ENCODE measurements at regions not wholly inside any gene's neighbourhood (a gene's known extent, or its start where the extent isn't known, plus 50 kb on each side); places are given as distances from the start of the nearest gene placed in this dataset.

- DNase-seq, result no peak
These were observed 402.1 kb upstream of the CHD6 start for GRCh38 chr20:42020316-42020715.

- DNase-seq, result no peak
These were observed 400.8 kb upstream of the CHD6 start for GRCh38 chr20:42018979-42019378.

GRCh38 chr20:42010090-42010489 lies 391.9 kb upstream of the CHD6 start:
- DNase-seq, result no peak

GRCh38 chr20:42007251-42007650 lies 389.1 kb upstream of the CHD6 start:
- no peak for DNase-seq

DNA sequence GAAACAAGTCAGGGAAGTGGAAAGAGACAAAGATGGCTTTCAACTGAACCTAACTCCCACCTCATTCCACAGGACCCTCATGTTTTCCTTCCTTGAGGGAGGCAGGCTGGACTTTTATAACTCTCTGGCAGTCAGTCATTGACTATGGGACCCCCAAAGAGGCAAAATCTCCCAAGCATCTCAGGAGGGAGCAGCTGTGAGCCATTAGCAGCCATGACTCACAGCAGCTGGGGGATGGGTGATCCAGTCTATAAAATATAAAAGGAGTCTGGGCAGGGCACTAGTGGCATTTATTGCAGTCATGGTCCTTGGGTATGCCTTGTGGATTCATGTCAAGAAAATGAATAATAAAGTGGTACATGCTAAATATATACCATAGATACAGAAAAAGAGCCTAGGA lies 387.0 kb upstream of the CHD6 start:
- no peak for DNase-seq

- no peak for DNase-seq
These were observed 385.2 kb upstream of the CHD6 start for GRCh38 chr20:42003380-42003779.

GRCh38 chr20:41998539-41999341 lies 380.6 kb upstream of the CHD6 start:
- no peak for DNase-seq

DNA sequence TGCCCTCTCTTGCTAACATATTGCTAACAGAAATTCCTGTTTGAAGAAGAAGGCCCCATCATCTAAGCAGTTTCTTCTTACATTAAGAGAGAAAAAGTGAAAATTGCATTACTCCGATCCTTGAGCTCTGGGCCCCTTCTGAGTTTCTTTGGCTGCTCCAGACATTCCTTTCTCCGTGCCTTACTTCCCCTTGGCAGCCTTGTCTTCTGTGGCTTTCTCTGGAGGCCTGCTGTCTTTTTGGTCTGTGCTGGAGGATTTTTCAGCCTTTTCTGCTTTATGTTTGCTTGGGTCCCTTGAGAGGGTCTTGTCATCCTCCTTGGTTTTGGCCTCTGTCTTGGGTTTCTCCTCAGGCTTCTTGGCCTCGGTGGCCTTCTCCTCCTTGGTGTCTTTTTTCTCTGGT lies 378.8 kb upstream of the CHD6 start:
- DNase-seq, result no peak

- no peak for DNase-seq
These were observed 374.3 kb upstream of the CHD6 start for GRCh38 chr20:41992481-41992880.

GRCh38 chr20:41991412-41991811 lies 373.2 kb upstream of the CHD6 start:
- DNase-seq, result no peak

DNA sequence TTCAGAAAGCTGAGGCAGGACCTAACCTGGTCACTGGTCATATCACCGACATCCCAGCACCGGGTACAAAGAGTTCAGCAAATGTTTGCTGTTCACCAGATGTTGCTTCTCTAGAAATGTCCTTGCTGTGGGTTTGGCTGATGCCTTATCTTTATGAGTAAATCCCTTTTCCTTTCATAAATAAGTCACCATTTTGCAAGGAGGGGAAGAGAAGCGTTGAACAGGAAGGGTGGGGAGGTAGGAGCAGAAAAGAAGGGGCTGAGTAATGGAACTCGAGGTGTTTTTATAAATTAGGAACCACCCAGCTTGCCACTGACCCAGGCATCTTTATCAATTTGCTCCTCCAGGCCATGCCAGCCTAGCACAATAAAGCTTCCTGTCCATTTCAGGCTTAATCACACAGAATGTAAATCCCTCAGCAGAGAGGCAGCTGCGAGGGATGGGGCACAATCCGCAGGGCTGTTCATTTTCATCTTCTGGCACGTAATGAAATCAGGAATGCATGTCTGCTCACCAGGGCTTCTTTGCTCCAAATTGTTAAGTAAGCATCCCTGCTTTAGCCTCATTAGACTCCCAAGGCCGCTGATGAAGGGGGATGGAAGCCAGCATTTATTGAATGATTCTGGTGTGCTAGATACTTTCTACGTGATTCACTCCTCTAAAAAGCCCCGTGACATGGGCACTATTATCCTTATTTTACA lies 371.9 kb upstream of the CHD6 start:
- no peak for DNase-seq

- no peak for DNase-seq
These were observed 371.0 kb upstream of the CHD6 start for GRCh38 chr20:41989039-41989679.

- no peak for DNase-seq
These were observed 365.9 kb upstream of the CHD6 start for GRCh38 chr20:41984031-41984430.

DNA sequence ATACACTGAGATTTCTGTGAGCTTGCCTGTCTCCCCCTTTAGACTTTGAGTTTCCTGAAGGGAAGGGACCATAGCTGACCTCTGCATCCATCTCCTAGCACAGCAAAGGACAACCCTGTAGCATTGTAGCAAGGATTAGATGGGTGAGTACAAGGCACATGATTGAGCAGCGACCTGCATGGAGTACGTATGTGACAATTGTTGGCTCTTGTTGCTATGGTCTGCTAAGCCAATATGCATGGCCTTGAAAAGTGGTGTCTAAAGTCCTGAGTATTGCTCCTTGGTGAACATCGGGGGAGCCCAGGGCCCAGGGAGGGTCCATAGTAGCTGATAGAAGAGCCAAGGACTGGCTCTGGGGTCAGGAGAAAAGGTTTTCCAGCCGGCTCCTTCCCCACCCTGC lies 365.0 kb upstream of the CHD6 start:
- DNase-seq, result no peak

DNA sequence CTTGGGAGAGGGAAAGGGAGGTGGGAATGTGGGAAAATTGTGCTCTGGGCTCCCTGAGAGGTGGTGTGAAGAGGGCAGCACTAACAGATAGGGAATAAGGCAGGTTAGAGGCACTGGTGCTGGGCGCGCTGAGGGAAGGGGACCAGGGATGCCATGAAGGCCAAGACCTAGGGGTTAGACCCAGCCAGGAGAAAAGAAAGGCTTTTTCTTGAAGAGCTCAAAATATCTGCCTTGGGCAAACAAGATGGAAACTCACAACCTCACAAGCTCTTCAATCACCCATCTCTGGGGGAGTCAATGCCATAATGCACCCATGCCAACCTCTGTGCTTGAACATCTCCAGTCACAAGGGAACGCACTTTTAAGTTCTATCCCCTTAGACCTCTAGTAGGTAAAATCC lies 363.6 kb upstream of the CHD6 start:
- no peak for DNase-seq

DNA sequence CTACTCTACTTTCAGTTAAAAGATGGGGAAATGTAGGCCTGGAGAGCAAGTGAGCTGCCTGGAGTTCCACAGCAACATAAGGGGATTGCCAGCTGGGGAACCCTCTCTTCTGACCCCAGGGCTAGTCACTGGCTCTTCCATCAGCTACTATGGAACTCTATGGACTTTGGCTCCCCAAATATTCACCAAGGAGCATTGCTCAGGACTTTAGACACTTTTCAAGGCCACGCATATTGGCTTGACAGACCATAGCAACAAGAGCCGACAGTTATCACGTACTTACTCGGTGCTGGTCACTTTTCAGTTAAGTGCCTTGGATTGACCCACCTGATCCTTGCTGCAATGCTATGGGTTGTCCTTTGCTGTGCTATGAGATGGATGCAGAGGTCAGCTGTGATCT lies 360.7 kb upstream of the CHD6 start:
- DNase-seq, result no peak

DNA sequence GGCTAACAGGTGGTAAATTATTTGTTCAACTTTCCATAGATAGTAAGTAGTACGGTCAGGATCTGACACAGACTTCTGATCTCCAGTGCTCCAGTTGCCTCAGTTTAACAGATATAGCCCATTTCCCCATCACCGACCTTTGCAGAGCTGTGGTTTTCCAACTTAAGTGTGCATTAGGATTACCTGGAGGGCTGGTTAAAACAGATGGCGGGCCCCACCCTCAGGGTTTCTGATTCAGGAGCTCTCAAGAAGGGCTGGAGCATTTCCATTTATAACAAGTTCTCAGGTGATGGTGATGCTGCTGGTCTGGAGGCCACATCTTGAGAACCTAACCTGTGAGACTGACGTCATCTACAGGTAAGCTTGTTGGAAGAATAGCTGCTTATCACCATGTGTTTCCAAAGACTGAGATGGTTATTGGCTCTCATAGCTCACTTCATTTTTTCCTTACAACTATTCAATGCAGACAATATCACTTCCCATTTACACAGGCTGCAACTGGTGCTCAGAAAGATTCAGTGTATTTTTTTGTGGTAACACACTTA lies 360.1 kb upstream of the CHD6 start:
- DNase-seq, result no peak

- DNase-seq, result no peak
These were observed 351.5 kb upstream of the CHD6 start for GRCh38 chr20:41969656-41970055.

DNA sequence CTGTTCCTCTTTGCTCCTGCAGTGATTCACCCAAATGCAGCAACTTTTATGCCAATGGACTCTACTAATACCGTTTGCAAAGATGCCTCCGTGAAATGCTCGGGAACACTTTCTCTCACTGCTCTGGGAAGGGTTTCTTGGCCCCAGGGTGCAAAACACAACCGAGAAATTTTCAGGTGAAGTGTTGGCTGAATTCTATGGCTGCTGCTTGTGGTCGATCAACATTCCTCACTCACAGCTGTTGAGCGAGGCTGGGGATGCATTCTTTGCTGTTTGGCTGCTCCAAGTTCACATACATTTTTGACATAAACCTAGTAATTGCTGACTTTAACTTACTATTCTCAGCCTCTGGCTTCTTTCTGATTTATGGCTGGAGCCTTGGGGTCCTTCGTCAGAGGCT lies 342.0 kb upstream of the CHD6 start:
- DNase-seq, result no peak

- no peak for DNase-seq
These were observed 340.2 kb upstream of the CHD6 start for GRCh38 chr20:41958391-41958790.

DNA sequence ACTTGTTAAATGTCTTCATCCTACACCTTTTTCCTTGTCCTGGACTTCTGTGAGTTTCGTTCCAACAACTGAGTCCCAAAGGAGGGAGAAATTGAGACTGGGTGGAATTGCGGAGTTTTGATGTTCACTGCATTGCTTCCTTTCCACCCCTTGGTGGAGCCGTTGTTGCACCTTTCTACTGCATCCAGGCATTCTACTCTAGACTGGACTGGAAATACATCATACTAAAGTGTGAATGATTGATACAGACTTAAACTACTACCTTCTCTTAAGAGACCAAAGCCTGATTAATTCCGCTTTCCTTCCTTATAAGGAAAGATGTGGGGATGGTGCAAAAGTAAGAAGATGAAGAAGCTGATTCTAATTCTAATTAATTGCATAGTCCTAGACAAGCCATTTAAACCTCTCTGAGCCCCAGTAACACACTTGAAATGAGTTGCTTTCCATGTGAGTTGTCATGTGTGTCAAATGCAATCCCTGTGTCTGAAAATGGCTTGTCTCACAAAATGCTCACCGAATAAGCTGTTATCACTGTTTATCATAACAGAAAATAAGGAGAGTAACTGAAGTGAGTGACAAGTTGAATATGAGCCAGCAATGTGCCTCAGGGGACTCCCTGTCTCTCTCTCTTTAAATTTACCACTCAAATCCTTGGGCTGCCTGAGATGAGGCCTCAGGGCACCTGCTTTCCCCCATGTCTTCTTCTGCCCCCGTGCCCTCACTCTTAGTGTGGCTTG lies 338.3 kb upstream of the CHD6 start:
- DNase-seq, result no peak

DNA sequence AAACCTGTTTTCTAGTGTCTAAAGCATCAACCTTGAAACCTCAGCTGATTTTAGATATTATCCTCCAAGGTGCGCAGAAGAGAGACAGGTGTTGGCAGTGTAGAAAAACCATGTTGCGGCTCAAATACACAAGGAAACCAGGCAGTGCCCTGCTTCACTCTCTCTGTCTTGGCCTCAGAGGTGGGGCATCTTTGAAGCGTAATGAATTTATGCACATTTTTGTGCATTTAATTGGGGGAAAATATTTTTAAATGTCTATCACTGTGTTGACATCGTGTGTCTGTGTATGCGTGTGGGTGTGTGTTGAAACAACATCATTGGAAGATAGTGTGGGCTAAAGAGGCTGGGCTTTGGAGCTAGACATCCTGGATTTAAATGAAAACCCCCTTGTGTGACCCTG lies 334.0 kb upstream of the CHD6 start:
- DNase-seq, result no peak

GRCh38 chr20:41951615-41952014 lies 333.4 kb upstream of the CHD6 start:
- DNase-seq, result no peak

All from stimulated activated CD4-positive, alpha-beta T cell treated with anti-CD3 and anti-CD28 coated beads, Interleukin-2, amount 100 ng/mL, for 24 hours (primary cell).